Ishikawa (cell line): ENCODE measurements at regions not wholly inside any gene's neighbourhood (a gene's known extent, or its start where the extent isn't known, plus 50 kb on each side); places are given as distances from the start of the nearest gene placed in this dataset.

Experiments
- CREB1 ChIP-seq: IDR thresholded peaks from 2 replicates; pipeline ENCODE4 v1.6.1; 2012; ENCODE audit warnings: low read depth
- EP300 ChIP-seq: IDR thresholded peaks from 2 replicates; pipeline ENCODE4 v1.6.1; 2012; ENCODE audit warnings: borderline replicate concordance
- NFIC ChIP-seq: IDR thresholded peaks from 2 replicates; pipeline ENCODE4 v1.6.1; 2012
- TAF1 ChIP-seq: IDR thresholded peaks from 2 replicates; pipeline ENCODE4 v1.6.1; 2012; ENCODE audit warnings: low read depth, mild to moderate bottlenecking
- TF ChIP-seq, protein P1 (sequence below): IDR thresholded peaks from 2 replicates; pipeline ENCODE4 v1.6.1; 2012; ENCODE audit warnings: low read depth, mild to moderate bottlenecking
- TF ChIP-seq, protein P2 (sequence below): IDR thresholded peaks from 2 replicates; pipeline ENCODE4 v1.6.1; 2012

DNA sequence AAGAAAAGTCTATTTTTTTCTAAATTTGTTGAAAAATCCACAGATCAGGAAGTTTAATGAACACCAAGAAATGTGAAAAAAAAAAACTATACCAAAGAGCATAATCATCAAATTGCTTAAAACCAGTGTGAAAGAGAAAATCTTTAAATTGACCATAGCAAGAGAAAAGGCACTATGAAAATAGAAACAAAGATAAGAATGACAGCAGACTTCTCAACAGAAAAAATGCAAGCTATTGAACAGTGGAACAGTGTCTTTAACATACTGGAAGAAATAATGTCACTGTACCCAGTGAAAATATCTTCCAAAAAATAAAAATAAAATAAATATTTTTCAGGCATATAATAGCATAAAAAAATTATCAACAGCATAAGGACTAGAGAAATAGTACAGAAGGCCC lies 243.0 kb upstream of the GJB5 start:
- TF ChIP-seq, protein P1, sequence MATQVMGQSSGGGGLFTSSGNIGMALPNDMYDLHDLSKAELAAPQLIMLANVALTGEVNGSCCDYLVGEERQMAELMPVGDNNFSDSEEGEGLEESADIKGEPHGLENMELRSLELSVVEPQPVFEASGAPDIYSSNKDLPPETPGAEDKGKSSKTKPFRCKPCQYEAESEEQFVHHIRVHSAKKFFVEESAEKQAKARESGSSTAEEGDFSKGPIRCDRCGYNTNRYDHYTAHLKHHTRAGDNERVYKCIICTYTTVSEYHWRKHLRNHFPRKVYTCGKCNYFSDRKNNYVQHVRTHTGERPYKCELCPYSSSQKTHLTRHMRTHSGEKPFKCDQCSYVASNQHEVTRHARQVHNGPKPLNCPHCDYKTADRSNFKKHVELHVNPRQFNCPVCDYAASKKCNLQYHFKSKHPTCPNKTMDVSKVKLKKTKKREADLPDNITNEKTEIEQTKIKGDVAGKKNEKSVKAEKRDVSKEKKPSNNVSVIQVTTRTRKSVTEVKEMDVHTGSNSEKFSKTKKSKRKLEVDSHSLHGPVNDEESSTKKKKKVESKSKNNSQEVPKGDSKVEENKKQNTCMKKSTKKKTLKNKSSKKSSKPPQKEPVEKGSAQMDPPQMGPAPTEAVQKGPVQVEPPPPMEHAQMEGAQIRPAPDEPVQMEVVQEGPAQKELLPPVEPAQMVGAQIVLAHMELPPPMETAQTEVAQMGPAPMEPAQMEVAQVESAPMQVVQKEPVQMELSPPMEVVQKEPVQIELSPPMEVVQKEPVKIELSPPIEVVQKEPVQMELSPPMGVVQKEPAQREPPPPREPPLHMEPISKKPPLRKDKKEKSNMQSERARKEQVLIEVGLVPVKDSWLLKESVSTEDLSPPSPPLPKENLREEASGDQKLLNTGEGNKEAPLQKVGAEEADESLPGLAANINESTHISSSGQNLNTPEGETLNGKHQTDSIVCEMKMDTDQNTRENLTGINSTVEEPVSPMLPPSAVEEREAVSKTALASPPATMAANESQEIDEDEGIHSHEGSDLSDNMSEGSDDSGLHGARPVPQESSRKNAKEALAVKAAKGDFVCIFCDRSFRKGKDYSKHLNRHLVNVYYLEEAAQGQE, result no peak
- TF ChIP-seq TAF1, result no peak
- TF ChIP-seq CREB1, result no peak
- TF ChIP-seq, protein P2, sequence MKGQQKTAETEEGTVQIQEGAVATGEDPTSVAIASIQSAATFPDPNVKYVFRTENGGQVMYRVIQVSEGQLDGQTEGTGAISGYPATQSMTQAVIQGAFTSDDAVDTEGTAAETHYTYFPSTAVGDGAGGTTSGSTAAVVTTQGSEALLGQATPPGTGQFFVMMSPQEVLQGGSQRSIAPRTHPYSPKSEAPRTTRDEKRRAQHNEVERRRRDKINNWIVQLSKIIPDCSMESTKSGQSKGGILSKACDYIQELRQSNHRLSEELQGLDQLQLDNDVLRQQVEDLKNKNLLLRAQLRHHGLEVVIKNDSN, result no peak
- no peak for TF ChIP-seq NFIC
- no peak for TF ChIP-seq EP300
